ENCODE measurements at regions not wholly inside any gene's neighbourhood (a gene's known extent, or its start where the extent isn't known, plus 50 kb on each side); places are given as distances from the start of the nearest gene placed in this dataset.

GRCh38 chr2:45072862-45073237 is 63.6 kb upstream of the SIX2 start:
- TF ChIP-seq, protein P1, sequence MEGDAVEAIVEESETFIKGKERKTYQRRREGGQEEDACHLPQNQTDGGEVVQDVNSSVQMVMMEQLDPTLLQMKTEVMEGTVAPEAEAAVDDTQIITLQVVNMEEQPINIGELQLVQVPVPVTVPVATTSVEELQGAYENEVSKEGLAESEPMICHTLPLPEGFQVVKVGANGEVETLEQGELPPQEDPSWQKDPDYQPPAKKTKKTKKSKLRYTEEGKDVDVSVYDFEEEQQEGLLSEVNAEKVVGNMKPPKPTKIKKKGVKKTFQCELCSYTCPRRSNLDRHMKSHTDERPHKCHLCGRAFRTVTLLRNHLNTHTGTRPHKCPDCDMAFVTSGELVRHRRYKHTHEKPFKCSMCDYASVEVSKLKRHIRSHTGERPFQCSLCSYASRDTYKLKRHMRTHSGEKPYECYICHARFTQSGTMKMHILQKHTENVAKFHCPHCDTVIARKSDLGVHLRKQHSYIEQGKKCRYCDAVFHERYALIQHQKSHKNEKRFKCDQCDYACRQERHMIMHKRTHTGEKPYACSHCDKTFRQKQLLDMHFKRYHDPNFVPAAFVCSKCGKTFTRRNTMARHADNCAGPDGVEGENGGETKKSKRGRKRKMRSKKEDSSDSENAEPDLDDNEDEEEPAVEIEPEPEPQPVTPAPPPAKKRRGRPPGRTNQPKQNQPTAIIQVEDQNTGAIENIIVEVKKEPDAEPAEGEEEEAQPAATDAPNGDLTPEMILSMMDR (IDR thresholded peaks at IDR 0.05; ENCODE audit: poor library complexity): no peak
- TF ChIP-seq EZH2phosphoT487 (IDR thresholded peaks at IDR 0.05; ENCODE audit: low read depth, severe bottlenecking, unreplicated experiment) (no peak), EZH2 (IDR thresholded peaks at IDR 0.05; ENCODE audit: borderline replicate concordance) (no peak)
